ENCODE measurements at regions not wholly inside any gene's neighbourhood (a gene's known extent, or its start where the extent isn't known, plus 50 kb on each side); places are given as distances from the start of the nearest gene placed in this dataset.

DNA sequence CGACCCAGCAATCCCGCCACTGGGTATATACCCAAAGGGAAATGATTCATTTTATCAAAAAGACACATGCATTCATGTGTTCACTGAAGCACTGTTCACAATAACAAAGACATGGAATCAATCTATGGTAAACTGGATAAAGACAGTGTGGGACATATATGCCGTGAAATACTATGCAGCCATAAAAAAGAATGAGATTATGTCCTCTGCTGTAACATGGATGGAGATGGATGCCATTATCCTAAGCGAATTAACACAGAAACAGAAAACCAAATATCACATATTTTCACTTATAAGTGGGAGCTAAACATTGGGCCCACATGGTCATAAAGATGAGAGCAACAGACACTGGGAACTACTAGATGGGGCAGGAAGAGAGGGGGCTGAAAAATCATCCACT is 345.0 kb downstream of the UQCRFS1 start:
- no peak for DNase-seq (ENCODE audit: low spot score)
- Histone ChIP-seq H3K27ac (no peak overlapping the region), H3K4me3 (no peak overlapping the region)
- TF ChIP-seq, protein P1, sequence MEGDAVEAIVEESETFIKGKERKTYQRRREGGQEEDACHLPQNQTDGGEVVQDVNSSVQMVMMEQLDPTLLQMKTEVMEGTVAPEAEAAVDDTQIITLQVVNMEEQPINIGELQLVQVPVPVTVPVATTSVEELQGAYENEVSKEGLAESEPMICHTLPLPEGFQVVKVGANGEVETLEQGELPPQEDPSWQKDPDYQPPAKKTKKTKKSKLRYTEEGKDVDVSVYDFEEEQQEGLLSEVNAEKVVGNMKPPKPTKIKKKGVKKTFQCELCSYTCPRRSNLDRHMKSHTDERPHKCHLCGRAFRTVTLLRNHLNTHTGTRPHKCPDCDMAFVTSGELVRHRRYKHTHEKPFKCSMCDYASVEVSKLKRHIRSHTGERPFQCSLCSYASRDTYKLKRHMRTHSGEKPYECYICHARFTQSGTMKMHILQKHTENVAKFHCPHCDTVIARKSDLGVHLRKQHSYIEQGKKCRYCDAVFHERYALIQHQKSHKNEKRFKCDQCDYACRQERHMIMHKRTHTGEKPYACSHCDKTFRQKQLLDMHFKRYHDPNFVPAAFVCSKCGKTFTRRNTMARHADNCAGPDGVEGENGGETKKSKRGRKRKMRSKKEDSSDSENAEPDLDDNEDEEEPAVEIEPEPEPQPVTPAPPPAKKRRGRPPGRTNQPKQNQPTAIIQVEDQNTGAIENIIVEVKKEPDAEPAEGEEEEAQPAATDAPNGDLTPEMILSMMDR (IDR thresholded peaks at IDR 0.05): no peak

DNA sequence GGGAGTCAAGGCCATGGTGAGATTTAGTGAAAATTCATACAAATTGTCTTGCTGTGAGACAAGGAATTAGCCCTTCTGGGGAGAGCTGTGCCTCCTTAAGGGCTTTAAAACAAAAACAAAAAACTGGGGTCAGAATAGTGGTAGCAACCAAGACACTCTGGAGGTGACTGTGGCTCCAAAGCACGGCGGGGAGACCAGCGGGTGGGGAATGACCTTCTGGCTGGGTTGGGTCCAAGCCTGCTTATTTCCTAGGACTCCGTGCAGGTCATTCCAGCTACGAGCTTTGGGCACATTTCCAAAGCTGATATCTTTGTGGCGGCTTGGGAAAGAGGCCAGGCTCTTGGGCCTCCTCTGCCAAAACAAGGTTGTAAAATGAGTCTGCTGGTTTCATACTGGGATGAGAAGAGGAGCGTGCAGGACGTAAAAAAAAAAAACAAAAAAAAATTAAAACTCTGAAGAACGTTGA is 348.3 kb downstream of the UQCRFS1 start:
- Histone ChIP-seq H3K27ac (no peak overlapping the region), H3K4me3 (no peak overlapping the region)
- TF ChIP-seq, protein P1 (IDR thresholded peaks at IDR 0.05): no peak
- DNase-seq (ENCODE audit: low spot score): no peak

DNA sequence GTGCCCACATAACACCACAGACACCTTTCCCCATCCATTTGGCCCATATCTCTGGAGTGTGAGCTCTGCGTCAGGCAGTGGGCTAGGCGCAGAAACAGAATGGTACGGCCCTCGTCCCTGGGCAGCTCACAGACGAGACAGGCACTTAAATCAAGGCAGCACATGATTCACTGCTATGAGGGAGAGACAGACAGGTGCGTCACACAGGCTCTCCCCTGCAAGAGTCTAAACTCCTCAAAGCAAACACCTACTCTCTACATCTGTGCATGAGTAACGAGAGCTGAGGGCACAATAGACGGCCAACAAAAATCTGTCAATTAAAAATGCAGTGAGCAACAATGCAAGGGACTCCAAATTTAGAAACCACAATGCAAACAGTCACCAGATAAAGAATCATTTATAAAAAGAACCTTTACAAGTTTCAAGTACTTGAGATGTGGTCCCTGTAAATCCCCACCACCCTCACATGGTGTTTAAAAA is 348.9 kb downstream of the UQCRFS1 start:
- no peak for DNase-seq (ENCODE audit: low spot score)
- TF ChIP-seq, protein P1 (IDR thresholded peaks at IDR 0.05): no peak
- Histone ChIP-seq H3K4me3 (no peak overlapping the region), H3K27ac (no peak overlapping the region)

DNA sequence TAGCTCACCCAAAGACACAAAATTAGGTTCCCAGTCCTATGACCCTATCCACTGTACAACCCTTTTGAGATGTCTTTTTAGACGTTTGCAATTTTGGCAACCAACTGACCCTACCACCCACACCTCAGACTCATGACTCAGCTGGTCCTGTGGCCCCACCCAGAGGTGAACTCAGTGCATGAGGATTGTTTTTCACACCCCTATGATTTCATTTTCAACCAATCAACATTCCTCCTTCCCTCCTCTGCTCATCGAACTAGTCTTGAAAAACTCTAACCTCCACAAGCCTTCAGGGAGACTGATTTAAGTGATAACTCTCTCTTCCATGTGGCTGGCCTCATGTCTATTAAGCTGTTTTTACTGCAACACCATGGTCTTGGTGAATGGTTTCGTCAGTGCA is 350.7 kb downstream of the UQCRFS1 start:
- DNase-seq (ENCODE audit: low spot score): no peak
- H3K27ac ChIP-seq: no peak overlapping the region
- H3K4me3 ChIP-seq: no peak overlapping the region
- TF ChIP-seq, protein P1 (IDR thresholded peaks at IDR 0.05): no peak

DNA sequence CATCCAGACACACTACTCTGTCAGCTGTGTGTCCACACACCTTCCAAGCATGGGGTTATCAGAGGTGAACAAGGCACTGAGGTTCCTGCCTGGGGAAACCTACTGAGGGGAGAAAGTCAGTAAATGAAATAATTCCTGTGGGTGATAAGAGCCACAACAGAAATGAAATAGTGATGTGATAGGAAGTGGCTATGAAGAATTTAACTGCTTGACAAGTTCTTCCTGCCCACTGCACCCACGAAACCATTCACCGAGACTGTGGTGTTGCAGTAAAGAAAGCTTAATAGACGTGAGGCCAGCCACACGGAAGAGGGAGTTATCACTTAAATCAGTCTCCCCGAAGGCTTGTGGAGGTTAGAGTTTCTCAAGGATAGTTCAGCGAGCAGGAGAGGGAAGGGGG is 353.1 kb downstream of the UQCRFS1 start:
- no peak overlapping the region for H3K27ac ChIP-seq
- no peak overlapping the region for H3K4me3 ChIP-seq
- DNase-seq (ENCODE audit: low spot score): no peak
- TF ChIP-seq, protein P1 (IDR thresholded peaks at IDR 0.05): no peak

DNA sequence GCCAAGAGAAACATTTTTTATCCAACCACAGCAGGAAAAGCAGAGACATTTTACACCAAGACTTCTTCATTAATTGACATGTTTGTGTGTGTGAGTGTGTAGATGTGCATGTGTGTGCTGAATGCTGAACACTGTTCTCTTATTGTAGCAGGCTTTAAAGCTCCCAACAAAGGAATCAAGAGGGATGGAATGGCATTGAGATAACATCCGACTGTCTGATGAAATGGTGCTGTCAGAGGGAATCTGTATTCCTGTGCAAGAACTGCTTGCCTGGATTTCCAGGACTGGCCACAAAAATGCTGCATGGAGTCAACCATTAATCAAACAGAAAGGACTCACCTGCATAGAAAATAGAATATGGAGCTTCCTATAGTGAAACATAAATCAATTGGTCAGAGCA is 354.0 kb downstream of the UQCRFS1 start:
- no peak overlapping the region for H3K4me3 ChIP-seq
- H3K27ac ChIP-seq: no peak overlapping the region
- TF ChIP-seq, protein P1 (IDR thresholded peaks at IDR 0.05): no peak
- no peak for DNase-seq (ENCODE audit: low spot score)

DNA sequence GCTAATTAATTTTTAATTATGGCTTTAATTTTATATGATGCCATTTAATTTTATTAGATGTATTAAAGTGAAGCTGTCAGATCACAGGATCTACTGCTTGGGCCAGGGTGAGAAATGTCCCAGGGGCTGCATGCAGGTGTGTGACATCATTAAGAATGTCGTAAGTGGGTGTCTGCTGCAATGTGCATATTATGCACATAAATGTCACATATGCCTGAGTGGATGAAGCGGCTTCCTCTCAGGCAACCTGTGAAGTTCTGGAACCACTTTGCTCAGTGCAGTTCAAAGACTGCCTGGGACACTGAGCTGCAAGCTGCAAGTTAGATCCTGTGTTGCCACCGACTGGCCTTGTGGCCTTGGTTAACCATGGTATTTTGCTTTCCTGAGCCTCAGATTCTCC is 355.0 kb downstream of the UQCRFS1 start:
- TF ChIP-seq, protein P1 (IDR thresholded peaks at IDR 0.05): no peak
- no peak for DNase-seq (ENCODE audit: low spot score)
- Histone ChIP-seq H3K27ac (no peak overlapping the region), H3K4me3 (no peak overlapping the region)

Measured in coronary artery (tissue), 2 donors.